NCI-H345 treated with DMSO at 0.1 percent for 48 hours (cell line): ENCODE measurements at regions not wholly inside any gene's neighbourhood (a gene's known extent, or its start where the extent isn't known, plus 50 kb on each side); places are given as distances from the start of the nearest gene placed in this dataset.

Source experiments
- DNase-seq: peaks from one replicate; lab custom pipeline; 2025; ENCODE audit not compliant: unreplicated experiment; lab: John Stamatoyannopoulos, UW

- DNase-seq, result no peak
These were observed 64.6 kb upstream of the BCAR3 start for GRCh38 chr1:93746021-93746812.

- no peak for DNase-seq
These were observed 62.8 kb upstream of the BCAR3 start for GRCh38 chr1:93744299-93744988.

- no peak for DNase-seq
These were observed 61.8 kb upstream of the BCAR3 start for GRCh38 chr1:93743465-93743864.

GRCh38 chr1:93740601-93741031 lies 59.0 kb upstream of the BCAR3 start:
- DNase-seq, result no peak

- DNase-seq, result no peak
These were observed 58.5 kb upstream of the BCAR3 start for GRCh38 chr1:93740157-93740556.

GRCh38 chr1:93739472-93739871 lies 57.8 kb upstream of the BCAR3 start:
- DNase-seq, result no peak

- DNase-seq, result no peak
These were observed 57.3 kb upstream of the BCAR3 start for GRCh38 chr1:93738926-93739325.

- no peak for DNase-seq
These were observed 56.5 kb upstream of the BCAR3 start for GRCh38 chr1:93738075-93738622.

GRCh38 chr1:93735722-93736121 lies 54.1 kb upstream of the BCAR3 start:
- DNase-seq, result no peak

GRCh38 chr1:93734999-93735398 lies 53.4 kb upstream of the BCAR3 start:
- DNase-seq, result no peak

- no peak for DNase-seq
These were observed 51.7 kb upstream of the BCAR3 start for GRCh38 chr1:93733340-93733739.

- no peak for DNase-seq
These were observed 50.9 kb upstream of the BCAR3 start for GRCh38 chr1:93732514-93732913.
